Spleen (tissue), 11 donors: ENCODE measurements at regions not wholly inside any gene's neighbourhood (a gene's known extent, or its start where the extent isn't known, plus 50 kb on each side); places are given as distances from the start of the nearest gene placed in this dataset.
A peak's percentile ranks its signal among the peaks of the same experiment; 100 is the strongest.

ENCODE experiments used
- DNase-seq: peaks from one replicate; pipeline ENCODE4 v3.0.0-alpha.2; 2020
- H3K27ac ChIP-seq, 8 donors: fragments of 200-600 bp; sonication (generic) in 7 of 8; 1 replicate in 4 of 8; 2 replicates in 4 of 8; pipeline versions ENCODE4 v1.5.0 to v1.8.0; 2016 to 2021; ENCODE audit warnings: inconsistent platforms in 4 of 8, mild to moderate bottlenecking in 4 of 8, moderate library complexity in 1 of 8
- H3K27me3 ChIP-seq, 7 donors: fragments of 200-600 bp; sonication (generic) in 6 of 7; replicated peaks in 1 of 7; 1 replicate in 4 of 7; 2 replicates in 3 of 7; pipeline versions ENCODE4 v1.5.0 to v1.8.0; 2016 to 2021; ENCODE audit warnings: inconsistent platforms in 3 of 7, mild to moderate bottlenecking in 1 of 7
- H3K36me3 ChIP-seq, 6 donors: fragments of 200-600 bp; sonication (generic) in 5 of 6; 1 replicate in 4 of 6; 2 replicates in 2 of 6; pipeline versions ENCODE4 v1.5.0 to v1.8.0; 2016 to 2021; ENCODE audit warnings: inconsistent platforms in 2 of 6
- H3K4me1 ChIP-seq, 6 donors: fragments of 200-600 bp; sonication (generic) in 5 of 6; 1 replicate in 3 of 6; 2 replicates in 3 of 6; pipeline versions ENCODE4 v1.5.0 to v1.8.0; 2016 to 2021; ENCODE audit warnings: inconsistent platforms in 3 of 6
- H3K4me3 ChIP-seq, 8 donors: fragments of 200-600 bp; sonication (generic) in 7 of 8; 1 replicate in 4 of 8; 2 replicates in 4 of 8; pipeline versions ENCODE4 v1.5.0 to v1.8.0; 2016 to 2021; ENCODE audit warnings: inconsistent platforms in 4 of 8, mild to moderate bottlenecking in 4 of 8, moderate library complexity in 2 of 8
- H3K9me3 ChIP-seq, 8 donors: fragments of 200-600 bp; sonication (generic) in 7 of 8; 1 replicate in 4 of 8; 2 replicates in 4 of 8; pipeline versions ENCODE4 v1.5.0 to v1.8.0; 2016 to 2021; ENCODE audit warnings: inconsistent platforms in 4 of 8
- POLR2A ChIP-seq, 3 donors: fragments of 450-650 bp; IDR thresholded peaks; one replicate each; pipeline ENCODE4 v1.5.1; 2017; ENCODE audit warnings: antibody characterized with exemption in 3 of 3, mild to moderate bottlenecking in 1 of 3
- POLR2AphosphoS5 ChIP-seq, 3 donors: sonication (generic); formaldehyde crosslinking; IDR thresholded peaks; one replicate each; pipeline ENCODE4 v1.5.1; 2017; ENCODE audit warnings: antibody characterized with exemption in 3 of 3
- WGBS, 5 donors: extraction: QIAGEN DNeasy Blood & Tissue Kit in 3 of 5; methylation state at CpG; one replicate each; pipeline versions ENCODE4 v1.1.5 to v1.1.7; 2013 to 2018; 5-methylcytosine and 5-hydroxymethylcytosine counted together
- intact Hi-C: fragments of 100-400 bp; cut with DNase I; formaldehyde crosslinking; loops from one replicate; pipeline ENCODE4 v1.15.0; 2023; ENCODE audit warnings: low total_unique reads
- TF ChIP-seq, protein P1 (sequence below), 11 experiments: fragments of 200-600 bp in 7 of 11; fragments of 450-650 bp in 4 of 11; sonication (generic) in 4 of 11; IDR thresholded peaks in 8 of 11; conservative IDR thresholded peaks in 3 of 11; 1 replicate in 7 of 11; 2 replicates in 4 of 11; pipeline versions ENCODE4 v1.4.0 to v1.8.0; 2016 to 2021; ENCODE audit warnings: antibody characterized with exemption in 11 of 11, inconsistent platforms in 4 of 11, mild to moderate bottlenecking in 1 of 11
- donor health status: healthy with polysubstance abuse.
- donor health status: DM: no; HTN: no; CAD: no; lungs with moderate emphysema.
- donor health status: DM: no; HTN: no; CAD: no.
- donor health status: Bipolar disorder and iron deficiency.
- donor health status: healthy.
- donor health status: DM: no; HTN: no; CAD: no.
- donor health status: DM: yes; HTN: yes; CAD: no.

- TF ChIP-seq POLR2A (IDR thresholded peaks at IDR 0.05) (no peak), POLR2AphosphoS5 (IDR thresholded peaks at IDR 0.05) (no peak)
- TF ChIP-seq, protein P1, sequence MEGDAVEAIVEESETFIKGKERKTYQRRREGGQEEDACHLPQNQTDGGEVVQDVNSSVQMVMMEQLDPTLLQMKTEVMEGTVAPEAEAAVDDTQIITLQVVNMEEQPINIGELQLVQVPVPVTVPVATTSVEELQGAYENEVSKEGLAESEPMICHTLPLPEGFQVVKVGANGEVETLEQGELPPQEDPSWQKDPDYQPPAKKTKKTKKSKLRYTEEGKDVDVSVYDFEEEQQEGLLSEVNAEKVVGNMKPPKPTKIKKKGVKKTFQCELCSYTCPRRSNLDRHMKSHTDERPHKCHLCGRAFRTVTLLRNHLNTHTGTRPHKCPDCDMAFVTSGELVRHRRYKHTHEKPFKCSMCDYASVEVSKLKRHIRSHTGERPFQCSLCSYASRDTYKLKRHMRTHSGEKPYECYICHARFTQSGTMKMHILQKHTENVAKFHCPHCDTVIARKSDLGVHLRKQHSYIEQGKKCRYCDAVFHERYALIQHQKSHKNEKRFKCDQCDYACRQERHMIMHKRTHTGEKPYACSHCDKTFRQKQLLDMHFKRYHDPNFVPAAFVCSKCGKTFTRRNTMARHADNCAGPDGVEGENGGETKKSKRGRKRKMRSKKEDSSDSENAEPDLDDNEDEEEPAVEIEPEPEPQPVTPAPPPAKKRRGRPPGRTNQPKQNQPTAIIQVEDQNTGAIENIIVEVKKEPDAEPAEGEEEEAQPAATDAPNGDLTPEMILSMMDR (IDR thresholded peaks at IDR 0.05 in 8 of 11, conservative IDR thresholded peaks at IDR 0.05 in 3 of 11): no peak
- H3K4me1 ChIP-seq: peaks cover 0 to 33% (median 10%) of the 10 kb centered on the region in 6 donors
- H3K27ac ChIP-seq: peak overlapping the region in 1 of 8 donors; percentile 53
- no peaks in the 10 kb centered on the region for H3K27me3 ChIP-seq
- H3K9me3 ChIP-seq: peaks cover 0 to 4% (median 0%) of the 10 kb centered on the region in 8 donors
- H3K36me3 ChIP-seq: no peaks in the 10 kb centered on the region
- 93 to 100% (median 99%) methylated on average over 1 of the region's 1 CpG for WGBS, 5 donors
- intact Hi-C loops: no loop called here
- DNase-seq: no peak
- H3K4me3 ChIP-seq: no peak overlapping the region
Measured at GRCh38 chr12:92476844-92477243, 225.9 kb upstream of the PLEKHG7 start.

DNA sequence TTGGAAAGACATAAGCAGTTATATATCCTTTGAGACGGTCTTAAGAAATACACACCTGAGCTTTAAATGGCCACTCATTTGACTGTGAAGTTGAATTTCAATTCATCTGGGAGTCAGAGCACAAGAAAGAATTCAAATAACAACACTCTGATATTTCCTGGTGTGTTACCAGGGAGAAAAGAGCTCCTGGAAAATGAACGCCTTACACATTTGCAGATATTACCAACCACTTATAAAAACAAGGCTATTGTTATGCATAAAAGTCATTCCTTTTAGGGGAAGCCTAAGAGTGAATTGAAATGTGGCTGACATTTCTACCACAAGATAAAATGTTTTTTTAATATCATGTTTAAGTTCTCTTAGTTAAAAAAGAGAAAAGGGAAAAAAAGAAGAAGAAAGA lies 229.2 kb upstream of the PLEKHG7 start:
- H3K36me3 ChIP-seq: no peaks in the 10 kb centered on the region
- peaks cover 0 to 56% (median 26%) of the 10 kb centered on the region in 6 donors for H3K4me1 ChIP-seq
- no peaks in the 10 kb centered on the region for H3K27me3 ChIP-seq
- WGBS, 5 donors: 66 to 90% (median 85%) methylated on average over 2 of the region's 2 CpGs
- H3K27ac ChIP-seq: peak overlapping the region in 4 of 8 donors; percentile 24 to 92 (median 58)
- DNase-seq: no peak
- no peak overlapping the region for H3K4me3 ChIP-seq
- intact Hi-C loops: no loop called here
- TF ChIP-seq, protein P1 (IDR thresholded peaks at IDR 0.05 in 8 of 11, conservative IDR thresholded peaks at IDR 0.05 in 3 of 11): no peak
- TF ChIP-seq POLR2AphosphoS5 (IDR thresholded peaks at IDR 0.05): no peak
- H3K9me3 ChIP-seq: peaks cover 0 to 4% (median 0%) of the 10 kb centered on the region in 8 donors

DNA sequence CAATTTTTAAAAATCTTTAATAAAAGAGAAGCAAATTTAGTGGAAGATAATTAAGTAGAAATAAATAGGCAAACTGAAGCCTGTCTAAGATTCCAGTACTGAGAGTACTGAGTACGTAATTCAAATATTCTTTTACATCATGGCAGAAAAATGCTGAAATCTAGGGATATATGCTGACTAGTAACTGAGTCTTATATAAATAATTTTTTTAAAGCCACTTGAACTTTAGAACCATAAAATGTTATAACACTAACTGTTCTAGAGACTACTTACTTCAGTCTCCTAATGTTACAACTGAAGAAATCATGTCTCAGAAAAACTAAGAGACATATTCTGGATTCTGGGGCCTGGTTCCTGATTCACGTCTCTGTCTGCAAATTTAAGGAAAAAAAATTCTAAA lies 230.6 kb upstream of the PLEKHG7 start:
- intact Hi-C loops: no loop called here

DNA sequence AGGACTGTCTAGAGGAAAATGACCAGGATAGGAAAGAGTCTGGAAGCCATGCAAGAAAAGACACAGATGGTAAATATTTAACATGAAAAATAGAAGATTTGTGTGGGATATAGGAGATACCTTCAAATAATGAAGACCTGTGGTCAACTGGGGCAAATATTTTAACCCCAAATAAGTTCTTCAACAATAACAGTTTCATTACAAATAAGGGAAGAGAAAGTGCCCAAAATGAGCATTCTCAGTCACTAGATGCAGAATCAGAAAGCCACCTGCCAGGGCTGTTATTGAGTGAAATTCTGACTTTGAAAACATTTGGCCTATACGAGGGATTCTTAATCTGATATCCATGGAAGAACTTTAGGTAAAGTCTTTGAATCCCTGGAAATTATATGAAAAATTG lies 231.2 kb upstream of the PLEKHG7 start:
- 65 to 84% (median 76%) methylated on average over 1 of the region's 1 CpG for WGBS, 5 donors
- H3K4me1 ChIP-seq: peaks cover 0 to 50% (median 24%) of the 10 kb centered on the region in 6 donors
- TF ChIP-seq, protein P1 (IDR thresholded peaks at IDR 0.05 in 8 of 11, conservative IDR thresholded peaks at IDR 0.05 in 3 of 11): no peak
- TF ChIP-seq POLR2A (IDR thresholded peaks at IDR 0.05) (no peak), POLR2AphosphoS5 (IDR thresholded peaks at IDR 0.05) (no peak)
- peak overlapping the region in 7 of 8 donors; percentile 29 to 92 (median 81) for H3K27ac ChIP-seq
- peaks cover 0 to 4% (median 0%) of the 10 kb centered on the region in 8 donors for H3K9me3 ChIP-seq
- H3K4me3 ChIP-seq: no peak overlapping the region
- no peak for DNase-seq
- intact Hi-C loops: no loop called here
- H3K36me3 ChIP-seq: no peaks in the 10 kb centered on the region
- H3K27me3 ChIP-seq: no peaks in the 10 kb centered on the region

More for the DNA sequence above, 230.6 kb upstream of the PLEKHG7 start:
- TF ChIP-seq, protein P1 (IDR thresholded peaks at IDR 0.05 in 8 of 11, conservative IDR thresholded peaks at IDR 0.05 in 3 of 11): no peak
- no peak for TF ChIP-seq POLR2AphosphoS5 (IDR thresholded peaks at IDR 0.05)
- WGBS, 5 donors: 92 to 94% (median 92%) methylated on average over 2 of the region's 2 CpGs
- H3K36me3 ChIP-seq: no peaks in the 10 kb centered on the region
- peak overlapping the region in 6 of 8 donors; percentile 37 to 92 (median 82) for H3K27ac ChIP-seq
- peaks cover 0 to 50% (median 24%) of the 10 kb centered on the region in 6 donors for H3K4me1 ChIP-seq
- no peaks in the 10 kb centered on the region for H3K27me3 ChIP-seq
- DNase-seq: no peak
- H3K4me3 ChIP-seq: no peak overlapping the region
- peaks cover 0 to 4% (median 0%) of the 10 kb centered on the region in 8 donors for H3K9me3 ChIP-seq
